Activated B cell treated with CpG ODN at 0.5 μM for 24 hours (primary cell): ENCODE measurements at regions not wholly inside any gene's neighbourhood (a gene's known extent, or its start where the extent isn't known, plus 50 kb on each side); places are given as distances from the start of the nearest gene placed in this dataset.

Source experiments
- ATAC-seq: fragments of 200-7000 bp; cut with Tn5 transposase; one replicate; pipeline ENCODE4 v1.10.0; 2021; ENCODE audit warnings: low read depth, mild to moderate bottlenecking, moderate library complexity
- CTCF ChIA-PET: fragments of 350-600 bp; sonication (Branson Sonifier 250); formaldehyde crosslinking; loops from one replicate; lab custom pipeline; 2021; ENCODE audit warnings: antibody characterized with exemption; lab: Charles Lee
- POLR2A ChIA-PET: fragments of 350-600 bp; sonication (Branson Sonifier 250); formaldehyde crosslinking; loops from one replicate; lab custom pipeline; 2021; ENCODE audit warnings: antibody characterized with exemption; lab: Charles Lee
- DNase-seq: peaks from one replicate; pipeline ENCODE4 v3.0.0; 2022
- H3K27ac Mint-ChIP-seq: one replicate; pipeline ENCODE4 v1.8.0; 2020; ENCODE audit warnings: mixed read lengths
- H3K27me3 Mint-ChIP-seq: one replicate; pipeline ENCODE4 v1.8.0; 2021; ENCODE audit warnings: mixed read lengths
- H3K36me3 Mint-ChIP-seq: one replicate; pipeline ENCODE4 v1.8.0; 2021; ENCODE audit warnings: low read depth, mixed read lengths
- H3K4me1 Mint-ChIP-seq: one replicate; pipeline ENCODE4 v1.8.0; 2021; ENCODE audit warnings: mixed read lengths
- H3K4me3 Mint-ChIP-seq: one replicate; pipeline ENCODE4 v1.8.0; 2020; ENCODE audit warnings: mild to moderate bottlenecking, mixed read lengths
- H3K9me3 Mint-ChIP-seq: one replicate; pipeline ENCODE4 v1.8.0; 2020; ENCODE audit warnings: mixed read lengths
- intact Hi-C: fragments of 100-400 bp; cut with micrococcal nuclease; formaldehyde crosslinking; loops from one replicate; pipeline ENCODE4 v1.15.1; 2024
- TF ChIP-seq, protein P1 (sequence below): fragments of 200-600 bp; IDR thresholded peaks from one replicate; pipeline ENCODE4 v1.8.0; 2022; ENCODE audit warnings: antibody characterized with exemption, mild to moderate bottlenecking

DNA sequence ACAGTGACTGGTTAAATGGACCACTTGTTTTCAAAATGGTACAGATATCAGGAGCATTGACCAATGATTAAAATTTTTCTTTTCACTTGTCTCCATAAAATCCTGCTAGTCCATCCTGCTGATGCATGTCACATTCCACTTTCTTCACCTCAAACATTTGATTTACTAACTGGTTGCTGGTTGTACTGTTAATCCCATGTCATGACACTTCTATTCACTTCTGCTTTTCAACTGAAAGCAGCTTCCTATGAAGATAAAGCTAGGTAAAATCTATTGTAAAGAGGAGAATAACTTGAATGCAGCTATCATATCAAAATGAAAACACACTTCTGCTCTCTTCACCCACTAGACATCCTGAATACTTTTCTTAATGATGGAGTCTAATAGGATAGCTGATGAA is 149.6 kb upstream of the OTX2 start:
- POLR2A ChIA-PET: no interaction called here
- TF ChIP-seq, protein P1, sequence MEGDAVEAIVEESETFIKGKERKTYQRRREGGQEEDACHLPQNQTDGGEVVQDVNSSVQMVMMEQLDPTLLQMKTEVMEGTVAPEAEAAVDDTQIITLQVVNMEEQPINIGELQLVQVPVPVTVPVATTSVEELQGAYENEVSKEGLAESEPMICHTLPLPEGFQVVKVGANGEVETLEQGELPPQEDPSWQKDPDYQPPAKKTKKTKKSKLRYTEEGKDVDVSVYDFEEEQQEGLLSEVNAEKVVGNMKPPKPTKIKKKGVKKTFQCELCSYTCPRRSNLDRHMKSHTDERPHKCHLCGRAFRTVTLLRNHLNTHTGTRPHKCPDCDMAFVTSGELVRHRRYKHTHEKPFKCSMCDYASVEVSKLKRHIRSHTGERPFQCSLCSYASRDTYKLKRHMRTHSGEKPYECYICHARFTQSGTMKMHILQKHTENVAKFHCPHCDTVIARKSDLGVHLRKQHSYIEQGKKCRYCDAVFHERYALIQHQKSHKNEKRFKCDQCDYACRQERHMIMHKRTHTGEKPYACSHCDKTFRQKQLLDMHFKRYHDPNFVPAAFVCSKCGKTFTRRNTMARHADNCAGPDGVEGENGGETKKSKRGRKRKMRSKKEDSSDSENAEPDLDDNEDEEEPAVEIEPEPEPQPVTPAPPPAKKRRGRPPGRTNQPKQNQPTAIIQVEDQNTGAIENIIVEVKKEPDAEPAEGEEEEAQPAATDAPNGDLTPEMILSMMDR: no peak
- Mint-ChIP-seq H3K9me3 (no peaks in the 10 kb centered on the region), H3K4me1 (no peaks in the 10 kb centered on the region), H3K27me3 (no peaks in the 10 kb centered on the region), H3K27ac (no peak overlapping the region), H3K36me3 (no peaks in the 10 kb centered on the region), H3K4me3 (no peak overlapping the region)
- CTCF ChIA-PET: no interaction called here
- intact Hi-C loops: no loop called here
- DNase-seq (no peak), ATAC-seq (no peak)

DNA sequence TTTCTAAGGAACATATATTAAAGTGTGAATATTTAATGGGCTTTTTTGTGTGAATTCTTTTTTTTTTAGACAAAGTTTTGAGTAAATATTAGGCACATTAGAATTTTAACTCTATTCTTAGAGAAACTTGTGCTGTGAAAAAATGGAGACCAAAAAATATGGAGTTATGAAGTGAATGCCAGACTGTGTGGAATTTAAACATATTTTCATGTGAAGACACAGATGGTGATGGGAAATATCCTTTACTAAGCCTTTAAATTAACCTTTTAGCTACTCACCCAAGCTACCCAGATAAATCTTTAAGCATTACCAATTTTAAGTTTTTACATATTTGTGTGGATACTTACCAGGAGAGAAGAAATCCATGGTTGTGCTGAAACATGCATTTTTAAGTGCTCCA is 148.8 kb upstream of the OTX2 start:
- Mint-ChIP-seq H3K4me1 (no peaks in the 10 kb centered on the region), H3K9me3 (no peaks in the 10 kb centered on the region), H3K27ac (no peak overlapping the region), H3K27me3 (no peaks in the 10 kb centered on the region), H3K4me3 (no peak overlapping the region), H3K36me3 (no peaks in the 10 kb centered on the region)
- POLR2A ChIA-PET: no interaction called here
- TF ChIP-seq, protein P1: no peak
- intact Hi-C loops: no loop called here
- CTCF ChIA-PET: no interaction called here
- ATAC-seq: no peak
- DNase-seq: no peak

DNA sequence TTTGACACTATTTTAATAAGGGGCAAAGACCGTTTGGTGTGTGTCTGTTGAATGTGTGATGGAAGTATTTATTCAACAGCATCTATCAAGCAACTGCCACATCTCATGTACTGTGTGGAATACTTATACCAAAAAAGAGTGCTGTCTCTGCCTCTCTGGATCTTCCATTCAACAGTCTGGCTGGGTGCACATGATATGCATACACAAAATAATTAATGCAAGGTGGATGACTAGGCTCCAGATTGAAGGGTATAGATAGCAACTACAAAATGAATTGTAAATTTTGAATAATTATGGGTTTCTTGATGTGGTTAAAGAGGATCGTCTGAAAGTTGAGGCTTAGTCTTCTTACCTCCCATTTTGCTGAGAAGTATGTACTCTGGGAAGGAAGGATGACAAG is 145.9 kb upstream of the OTX2 start:
- Mint-ChIP-seq H3K9me3 (no peaks in the 10 kb centered on the region), H3K27me3 (no peaks in the 10 kb centered on the region), H3K4me3 (no peak overlapping the region), H3K27ac (no peak overlapping the region), H3K4me1 (no peaks in the 10 kb centered on the region), H3K36me3 (no peaks in the 10 kb centered on the region)
- intact Hi-C loops: no loop called here
- POLR2A ChIA-PET: no interaction called here
- TF ChIP-seq, protein P1: no peak
- CTCF ChIA-PET: no interaction called here
- ATAC-seq: no peak
- DNase-seq: no peak

DNA sequence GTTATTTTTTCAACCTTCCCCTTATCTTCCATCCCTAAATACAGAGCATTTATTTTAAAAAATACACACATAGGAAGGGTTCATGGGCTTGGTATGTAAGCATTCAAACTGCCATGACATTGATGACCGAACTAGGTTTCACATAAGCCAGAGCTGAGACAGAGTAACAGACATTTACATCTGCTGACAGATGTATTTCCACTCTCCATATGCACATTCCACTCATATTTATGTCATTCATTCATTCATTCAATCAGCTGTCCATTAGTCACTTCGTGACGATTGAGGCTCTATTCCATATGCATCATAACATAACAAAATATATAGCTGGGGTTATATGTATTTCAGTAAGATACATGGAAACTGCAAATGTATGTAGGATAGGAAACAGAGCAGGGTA is 145.5 kb upstream of the OTX2 start:
- no peak for DNase-seq
- intact Hi-C loops: no loop called here
- CTCF ChIA-PET: no interaction called here
- H3K27ac Mint-ChIP-seq: no peak overlapping the region
- H3K36me3 Mint-ChIP-seq: no peaks in the 10 kb centered on the region
- TF ChIP-seq, protein P1: no peak
- H3K4me1 Mint-ChIP-seq: no peaks in the 10 kb centered on the region
- no peaks in the 10 kb centered on the region for H3K9me3 Mint-ChIP-seq
- ATAC-seq: no peak
- POLR2A ChIA-PET: no interaction called here
- H3K27me3 Mint-ChIP-seq: no peaks in the 10 kb centered on the region
- H3K4me3 Mint-ChIP-seq: no peak overlapping the region

DNA sequence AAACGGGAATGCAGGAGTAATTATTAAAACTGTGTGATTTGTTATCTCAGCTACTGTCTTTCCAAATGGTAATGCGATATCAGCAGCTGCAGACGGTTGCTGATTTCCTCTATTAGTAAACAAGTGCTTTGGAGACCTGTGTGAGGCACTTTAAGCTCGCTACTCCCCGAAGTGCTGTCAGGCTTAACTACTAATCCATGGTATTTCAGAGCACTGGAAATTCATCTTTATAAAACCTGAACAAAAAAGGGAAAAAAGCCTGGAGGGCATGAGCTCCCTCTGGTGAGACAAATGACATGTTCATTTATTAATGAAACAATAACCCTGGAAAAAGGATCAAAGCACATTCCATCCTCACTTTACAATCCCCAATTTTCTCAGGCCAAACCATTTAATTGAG is 143.6 kb upstream of the OTX2 start:
- H3K27ac Mint-ChIP-seq: no peak overlapping the region
- intact Hi-C loops: no loop called here
- TF ChIP-seq, protein P1: no peak
- ChIA-PET POLR2A (interaction anchor here (0.6 kb wide), 1 partner anchor 437 kb away, joined by 3 read pairs; the partner anchor contains the start of gene NAA30), CTCF (no interaction called here)
- no peaks in the 10 kb centered on the region for H3K4me1 Mint-ChIP-seq
- H3K9me3 Mint-ChIP-seq: no peaks in the 10 kb centered on the region
- DNase-seq (no peak), ATAC-seq (no peak)
- no peak overlapping the region for H3K4me3 Mint-ChIP-seq
- no peaks in the 10 kb centered on the region for H3K36me3 Mint-ChIP-seq
- H3K27me3 Mint-ChIP-seq: no peaks in the 10 kb centered on the region
